ENCODE measurements at regions not wholly inside any gene's neighbourhood (a gene's known extent, or its start where the extent isn't known, plus 50 kb on each side); places are given as distances from the start of the nearest gene placed in this dataset.

DNA sequence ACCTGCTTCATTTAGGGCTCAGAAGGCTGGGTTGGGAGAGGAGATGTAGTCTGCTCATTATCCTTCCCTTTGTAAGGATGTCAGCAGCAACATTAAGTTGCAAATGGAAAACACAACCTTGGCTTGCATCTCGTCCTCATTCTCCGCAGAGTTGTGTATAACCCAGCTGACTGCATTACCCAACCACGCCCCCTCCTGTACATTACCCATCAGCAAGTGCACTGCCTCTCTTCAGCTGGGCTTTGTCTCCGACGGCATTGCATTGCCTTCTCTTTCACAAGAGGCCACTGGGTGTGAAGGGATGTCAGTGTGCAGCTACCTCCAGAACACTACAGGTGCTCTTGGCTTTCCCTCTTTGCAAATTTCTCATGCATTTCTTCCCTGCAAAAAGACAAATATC is 128.7 kb upstream of the TSHZ2 start:
- Histone ChIP-seq H4K20me1 (ENCODE audit: insufficient read depth) (no peaks in the 10 kb centered on the region), H3F3A (ENCODE audit: insufficient read depth, low read length, poor library complexity, severe bottlenecking) (peaks cover 4% of the 10 kb centered on the region), H2AFZ (ENCODE audit: low read depth, low read length) (no peak overlapping the region), H3K4me3 (ENCODE audit: low read length) (no peak overlapping the region), H3K79me2 (replicated peaks; ENCODE audit: insufficient read depth, low read length) (no peaks in the 10 kb centered on the region), H3K9me3 (ENCODE audit: low read length) (no peaks in the 10 kb centered on the region), H3K9me2 (ENCODE audit: insufficient read depth, low read length) (no peaks in the 10 kb centered on the region), H3K27me3 (ENCODE audit: insufficient read depth, low read depth, low read length) (no peaks in the 10 kb centered on the region), H3K9ac (ENCODE audit: low read length) (no peak overlapping the region), H3K4me2 (ENCODE audit: low read length) (no peak overlapping the region), H3K36me3 (ENCODE audit: insufficient read depth, low read length) (no peaks in the 10 kb centered on the region), H3K27ac (ENCODE audit: low read length) (no peak overlapping the region)
- TF ChIP-seq MXI1 (conservative IDR thresholded peaks at IDR 0.05; ENCODE audit: poor library complexity, severe bottlenecking) (no peak), CTCF (IDR thresholded peaks at IDR 0.05; ENCODE audit: poor library complexity, severe bottlenecking) (no peak), REST (IDR thresholded peaks at IDR 0.05; ENCODE audit: borderline replicate concordance) (no peak), RAD21 (conservative IDR thresholded peaks at IDR 0.05) (no peak), SMC3 (conservative IDR thresholded peaks at IDR 0.05; ENCODE audit: poor library complexity) (no peak), TAF1 (IDR thresholded peaks at IDR 0.05; ENCODE audit: low read depth) (no peak), POLR2AphosphoS5 (IDR thresholded peaks at IDR 0.05) (no peak), EZH2 (IDR thresholded peaks at IDR 0.05; ENCODE audit: borderline replicate concordance, insufficient read depth, low read length, poor library complexity, severe bottlenecking) (no peak), EP300 (conservative IDR thresholded peaks at IDR 0.05; ENCODE audit: poor library complexity, severe bottlenecking) (no peak)

DNA sequence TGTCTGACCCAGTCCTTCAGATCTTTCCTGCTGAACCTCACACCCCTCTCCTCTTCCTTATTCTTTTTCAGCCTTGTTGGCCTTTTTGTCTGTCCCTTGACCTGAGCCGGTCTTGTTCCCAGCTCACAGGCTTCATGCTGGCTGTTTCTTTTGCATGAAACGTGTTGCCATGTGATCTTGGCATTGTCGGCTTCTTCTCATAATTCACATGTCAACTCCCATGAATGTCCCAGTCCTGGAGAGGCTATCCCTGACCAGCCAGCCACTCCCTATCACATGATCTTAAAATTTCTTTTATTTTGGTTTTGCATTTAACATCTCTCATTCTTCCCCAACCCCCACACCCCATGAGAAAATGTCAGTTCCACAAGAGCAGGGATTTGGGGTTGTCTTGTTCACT is 131.2 kb upstream of the TSHZ2 start:
- Histone ChIP-seq H3K4me3 (ENCODE audit: low read length) (no peak overlapping the region), H3F3A (ENCODE audit: insufficient read depth, low read length, poor library complexity, severe bottlenecking) (no peaks in the 10 kb centered on the region), H2AFZ (ENCODE audit: low read depth, low read length) (no peak overlapping the region), H3K9me2 (ENCODE audit: insufficient read depth, low read length) (no peaks in the 10 kb centered on the region), H3K9ac (ENCODE audit: low read length) (no peak overlapping the region), H4K20me1 (ENCODE audit: insufficient read depth) (no peaks in the 10 kb centered on the region), H3K9me3 (ENCODE audit: low read length) (no peaks in the 10 kb centered on the region), H3K27me3 (ENCODE audit: insufficient read depth, low read depth, low read length) (no peaks in the 10 kb centered on the region), H3K27ac (ENCODE audit: low read length) (no peak overlapping the region), H3K4me2 (ENCODE audit: low read length) (no peak overlapping the region), H3K79me2 (replicated peaks; ENCODE audit: insufficient read depth, low read length) (no peaks in the 10 kb centered on the region), H3K36me3 (ENCODE audit: insufficient read depth, low read length) (no peaks in the 10 kb centered on the region)
- TF ChIP-seq RAD21 (conservative IDR thresholded peaks at IDR 0.05) (no peak), EZH2 (IDR thresholded peaks at IDR 0.05; ENCODE audit: borderline replicate concordance, insufficient read depth, low read length, poor library complexity, severe bottlenecking) (no peak), REST (IDR thresholded peaks at IDR 0.05; ENCODE audit: borderline replicate concordance) (no peak), MXI1 (conservative IDR thresholded peaks at IDR 0.05; ENCODE audit: poor library complexity, severe bottlenecking) (no peak), CTCF (IDR thresholded peaks at IDR 0.05; ENCODE audit: poor library complexity, severe bottlenecking) (no peak), SMC3 (conservative IDR thresholded peaks at IDR 0.05; ENCODE audit: poor library complexity) (no peak)
